GM19395 (cell line): ENCODE measurements at regions not wholly inside any gene's neighbourhood (a gene's known extent, or its start where the extent isn't known, plus 50 kb on each side); places are given as distances from the start of the nearest gene placed in this dataset.
"Not testable (repeated sequence)": the region's sequence is repeated elsewhere in the genome, so short reads cannot be mapped to it uniquely, and the experiment has no call there.

ENCODE experiments used
- ATAC-seq: cut with Tn5 transposase; IDR thresholded peaks from one replicate; pipeline ENCODE4 v1.9.1; 2021; ENCODE audit warnings: mild to moderate bottlenecking, moderate library complexity; ENCODE audit not compliant: unreplicated experiment

GRCh38 chr12:42887657-42888056 is 298.1 kb upstream of the PRICKLE1 start:
- ATAC-seq, result no peak

GRCh38 chr12:42886160-42886559 is 296.6 kb upstream of the PRICKLE1 start:
- no peak for ATAC-seq

- ATAC-seq, result no peak
Observed at GRCh38 chr12:42885677-42886076, 296.1 kb upstream of the PRICKLE1 start.

GRCh38 chr12:42884116-42884515 is 294.6 kb upstream of the PRICKLE1 start:
- no peak for ATAC-seq

GRCh38 chr12:42873401-42873800 is 283.9 kb upstream of the PRICKLE1 start:
- ATAC-seq, result no peak

- no peak for ATAC-seq
Observed at GRCh38 chr12:42871816-42872215, 282.3 kb upstream of the PRICKLE1 start.

GRCh38 chr12:42868291-42868690 is 278.7 kb upstream of the PRICKLE1 start:
- ATAC-seq, result no peak

GRCh38 chr12:42865282-42865681 is 275.7 kb upstream of the PRICKLE1 start:
- no peak for ATAC-seq

GRCh38 chr12:42862055-42862454 is 272.5 kb upstream of the PRICKLE1 start:
- ATAC-seq, result no peak

- ATAC-seq, result not testable (repeated sequence)
Observed at GRCh38 chr12:42860331-42860730, 270.8 kb upstream of the PRICKLE1 start.

- ATAC-seq, result no peak
Observed at GRCh38 chr12:42859612-42860011, 270.1 kb upstream of the PRICKLE1 start.

- ATAC-seq, result no peak
Observed at GRCh38 chr12:42857106-42857505, 267.6 kb upstream of the PRICKLE1 start.

GRCh38 chr12:42855362-42855950 is 265.9 kb upstream of the PRICKLE1 start:
- no peak for ATAC-seq

- no peak for ATAC-seq
Observed at GRCh38 chr12:42854826-42855225, 265.3 kb upstream of the PRICKLE1 start.

GRCh38 chr12:42854208-42854607 is 264.7 kb upstream of the PRICKLE1 start:
- no peak for ATAC-seq

GRCh38 chr12:42853370-42854140 is 264.0 kb upstream of the PRICKLE1 start:
- ATAC-seq, result no peak

GRCh38 chr12:42846782-42847181 is 257.2 kb upstream of the PRICKLE1 start:
- ATAC-seq, result no peak

- no peak for ATAC-seq
Observed at GRCh38 chr12:42834062-42834461, 244.5 kb upstream of the PRICKLE1 start.

- no peak for ATAC-seq
Observed at GRCh38 chr12:42828836-42829235, 239.3 kb upstream of the PRICKLE1 start.

GRCh38 chr12:42824327-42824726 is 234.8 kb upstream of the PRICKLE1 start:
- no peak for ATAC-seq

- ATAC-seq, result no peak
Observed at GRCh38 chr12:42823679-42824078, 234.1 kb upstream of the PRICKLE1 start.

- no peak for ATAC-seq
Observed at GRCh38 chr12:42819846-42820245, 230.3 kb upstream of the PRICKLE1 start.

GRCh38 chr12:42815068-42815467 is 225.5 kb upstream of the PRICKLE1 start:
- ATAC-seq, result no peak
